ENCODE measurements at regions not wholly inside any gene's neighbourhood (a gene's known extent, or its start where the extent isn't known, plus 50 kb on each side); places are given as distances from the start of the nearest gene placed in this dataset.
"Not testable (repeated sequence)": the region's sequence is repeated elsewhere in the genome, so short reads cannot be mapped to it uniquely, and the experiment has no call there.

- no peaks in the 10 kb centered on the region for H3K4me1 ChIP-seq (ENCODE audit: control insufficient read depth, insufficient read depth, low read length)
- H3K4me3 ChIP-seq (ENCODE audit: insufficient read depth, low read depth, low read length), result no peak overlapping the region
- H3K36me3 ChIP-seq (ENCODE audit: control insufficient read depth, insufficient read depth, low read length), result no peaks in the 10 kb centered on the region
- no peaks in the 10 kb centered on the region for H3K9me3 ChIP-seq (ENCODE audit: control insufficient read depth, low read length)
- no peaks in the 10 kb centered on the region for H3K27me3 ChIP-seq (ENCODE audit: control insufficient read depth, insufficient read depth, low read length, poor library complexity, severe bottlenecking)
- no peak overlapping the region for H3K27ac ChIP-seq (ENCODE audit: insufficient read depth, low read depth, low read length, poor library complexity, severe bottlenecking)
- WGBS, 2 experiments, result 87 to 90% methylated on average over 3 of the region's 3 CpGs
Observed at GRCh38 chr2:193475038-193475437, 1280.3 kb upstream of the TMEFF2 start.

GRCh38 chr2:193469251-193469650 is 1274.5 kb upstream of the TMEFF2 start:
- no peaks in the 10 kb centered on the region for H3K4me1 ChIP-seq (ENCODE audit: control insufficient read depth, insufficient read depth, low read length)
- H3K27ac ChIP-seq (ENCODE audit: insufficient read depth, low read depth, low read length, poor library complexity, severe bottlenecking), result no peak overlapping the region
- WGBS, 2 experiments, result 95% methylated on average over 3 of the region's 3 CpGs
- H3K27me3 ChIP-seq (ENCODE audit: control insufficient read depth, insufficient read depth, low read length, poor library complexity, severe bottlenecking), result no peaks in the 10 kb centered on the region
- H3K9me3 ChIP-seq (ENCODE audit: control insufficient read depth, low read length), result no peaks in the 10 kb centered on the region
- H3K36me3 ChIP-seq (ENCODE audit: control insufficient read depth, insufficient read depth, low read length), result no peaks in the 10 kb centered on the region
- no peak overlapping the region for H3K4me3 ChIP-seq (ENCODE audit: insufficient read depth, low read depth, low read length)

- Histone ChIP-seq H3K9me3 (ENCODE audit: control insufficient read depth, low read length) (no peaks in the 10 kb centered on the region), H3K27me3 (ENCODE audit: control insufficient read depth, insufficient read depth, low read length, poor library complexity, severe bottlenecking) (no peaks in the 10 kb centered on the region), H3K4me1 (ENCODE audit: control insufficient read depth, insufficient read depth, low read length) (no peaks in the 10 kb centered on the region), H3K4me3 (ENCODE audit: insufficient read depth, low read depth, low read length) (no peak overlapping the region), H3K27ac (ENCODE audit: insufficient read depth, low read depth, low read length, poor library complexity, severe bottlenecking) (no peak overlapping the region), H3K36me3 (ENCODE audit: control insufficient read depth, insufficient read depth, low read length) (no peaks in the 10 kb centered on the region)
Observed at GRCh38 chr2:193467276-193467987, 1272.7 kb upstream of the TMEFF2 start.

GRCh38 chr2:193463011-193463410 is 1268.3 kb upstream of the TMEFF2 start:
- Histone ChIP-seq H3K4me1 (ENCODE audit: control insufficient read depth, insufficient read depth, low read length) (no peaks in the 10 kb centered on the region), H3K27me3 (ENCODE audit: control insufficient read depth, insufficient read depth, low read length, poor library complexity, severe bottlenecking) (no peaks in the 10 kb centered on the region), H3K4me3 (ENCODE audit: insufficient read depth, low read depth, low read length) (no peak overlapping the region), H3K36me3 (ENCODE audit: control insufficient read depth, insufficient read depth, low read length) (no peaks in the 10 kb centered on the region), H3K27ac (ENCODE audit: insufficient read depth, low read depth, low read length, poor library complexity, severe bottlenecking) (no peak overlapping the region), H3K9me3 (ENCODE audit: control insufficient read depth, low read length) (no peaks in the 10 kb centered on the region)
- 93 to 95% methylated on average over 3 of the region's 3 CpGs for WGBS, 2 experiments

GRCh38 chr2:193462411-193462810 is 1267.7 kb upstream of the TMEFF2 start:
- Histone ChIP-seq H3K9me3 (ENCODE audit: control insufficient read depth, low read length) (no peaks in the 10 kb centered on the region), H3K27ac (ENCODE audit: insufficient read depth, low read depth, low read length, poor library complexity, severe bottlenecking) (no peak overlapping the region), H3K36me3 (ENCODE audit: control insufficient read depth, insufficient read depth, low read length) (no peaks in the 10 kb centered on the region), H3K27me3 (ENCODE audit: control insufficient read depth, insufficient read depth, low read length, poor library complexity, severe bottlenecking) (no peaks in the 10 kb centered on the region), H3K4me1 (ENCODE audit: control insufficient read depth, insufficient read depth, low read length) (no peaks in the 10 kb centered on the region), H3K4me3 (ENCODE audit: insufficient read depth, low read depth, low read length) (no peak overlapping the region)
- WGBS, 2 experiments, result 92 to 98% methylated on average over 2 of the region's 2 CpGs

- WGBS, 2 experiments, result 96% methylated on average over 2 of the region's 2 CpGs; no CpG with 5 or more reads in 1 of the 2 experiments
- Histone ChIP-seq H3K36me3 (ENCODE audit: control insufficient read depth, insufficient read depth, low read length) (no peaks in the 10 kb centered on the region), H3K27me3 (ENCODE audit: control insufficient read depth, insufficient read depth, low read length, poor library complexity, severe bottlenecking) (no peaks in the 10 kb centered on the region), H3K4me1 (ENCODE audit: control insufficient read depth, insufficient read depth, low read length) (no peaks in the 10 kb centered on the region), H3K27ac (ENCODE audit: insufficient read depth, low read depth, low read length, poor library complexity, severe bottlenecking) (no peak overlapping the region), H3K4me3 (ENCODE audit: insufficient read depth, low read depth, low read length) (no peak overlapping the region), H3K9me3 (ENCODE audit: control insufficient read depth, low read length) (no peaks in the 10 kb centered on the region)
Observed at GRCh38 chr2:193461431-193461934, 1266.8 kb upstream of the TMEFF2 start.

GRCh38 chr2:193446967-193447366 is 1252.2 kb upstream of the TMEFF2 start:
- no peaks in the 10 kb centered on the region for H3K36me3 ChIP-seq (ENCODE audit: control insufficient read depth, insufficient read depth, low read length)
- H3K27ac ChIP-seq (ENCODE audit: insufficient read depth, low read depth, low read length, poor library complexity, severe bottlenecking), result no peak overlapping the region
- H3K4me3 ChIP-seq (ENCODE audit: insufficient read depth, low read depth, low read length), result no peak overlapping the region
- 91 to 100% methylated on average over 1 to 2 of the region's 2 CpGs for WGBS, 2 experiments
- H3K4me1 ChIP-seq (ENCODE audit: control insufficient read depth, insufficient read depth, low read length), result no peaks in the 10 kb centered on the region
- no peaks in the 10 kb centered on the region for H3K9me3 ChIP-seq (ENCODE audit: control insufficient read depth, low read length)
- no peaks in the 10 kb centered on the region for H3K27me3 ChIP-seq (ENCODE audit: control insufficient read depth, insufficient read depth, low read length, poor library complexity, severe bottlenecking)

- no peaks in the 10 kb centered on the region for H3K36me3 ChIP-seq (ENCODE audit: control insufficient read depth, insufficient read depth, low read length)
- H3K4me1 ChIP-seq (ENCODE audit: control insufficient read depth, insufficient read depth, low read length), result no peaks in the 10 kb centered on the region
- H3K27ac ChIP-seq (ENCODE audit: insufficient read depth, low read depth, low read length, poor library complexity, severe bottlenecking), result no peak overlapping the region
- WGBS, 2 experiments, result 92% methylated on average over 1 of the region's 1 CpG; no CpG with 5 or more reads in 1 of the 2 experiments
- no peaks in the 10 kb centered on the region for H3K27me3 ChIP-seq (ENCODE audit: control insufficient read depth, insufficient read depth, low read length, poor library complexity, severe bottlenecking)
- no peaks in the 10 kb centered on the region for H3K9me3 ChIP-seq (ENCODE audit: control insufficient read depth, low read length)
- no peak overlapping the region for H3K4me3 ChIP-seq (ENCODE audit: insufficient read depth, low read depth, low read length)
Observed at GRCh38 chr2:193442293-193442692, 1247.6 kb upstream of the TMEFF2 start.

- Histone ChIP-seq H3K36me3 (ENCODE audit: control insufficient read depth, insufficient read depth, low read length) (no peaks in the 10 kb centered on the region), H3K4me1 (ENCODE audit: control insufficient read depth, insufficient read depth, low read length) (no peaks in the 10 kb centered on the region), H3K27ac (ENCODE audit: insufficient read depth, low read depth, low read length, poor library complexity, severe bottlenecking) (no peak overlapping the region), H3K9me3 (ENCODE audit: control insufficient read depth, low read length) (no peaks in the 10 kb centered on the region), H3K4me3 (ENCODE audit: insufficient read depth, low read depth, low read length) (no peak overlapping the region), H3K27me3 (ENCODE audit: control insufficient read depth, insufficient read depth, low read length, poor library complexity, severe bottlenecking) (no peaks in the 10 kb centered on the region)
- 88 to 90% methylated on average over 3 of the region's 3 CpGs for WGBS, 2 experiments
Observed at GRCh38 chr2:193428336-193428818, 1233.6 kb upstream of the TMEFF2 start.

- not testable (repeated sequence) for H3K36me3 ChIP-seq (ENCODE audit: control insufficient read depth, insufficient read depth, low read length); H3K9me3 ChIP-seq (ENCODE audit: control insufficient read depth, low read length); H3K27ac ChIP-seq (ENCODE audit: insufficient read depth, low read depth, low read length, poor library complexity, severe bottlenecking); H3K4me3 ChIP-seq (ENCODE audit: insufficient read depth, low read depth, low read length); H3K27me3 ChIP-seq (ENCODE audit: control insufficient read depth, insufficient read depth, low read length, poor library complexity, severe bottlenecking); H3K4me1 ChIP-seq (ENCODE audit: control insufficient read depth, insufficient read depth, low read length)
- 93 to 94% methylated on average over 5 of the region's 5 CpGs for WGBS, 2 experiments
Observed at GRCh38 chr2:193412368-193412767, 1217.6 kb upstream of the TMEFF2 start.
